HG03442 (cell line): ENCODE measurements at regions not wholly inside any gene's neighbourhood (a gene's known extent, or its start where the extent isn't known, plus 50 kb on each side); places are given as distances from the start of the nearest gene placed in this dataset.

Experiments
- ATAC-seq: cut with Tn5 transposase; IDR thresholded peaks from one replicate; pipeline ENCODE4 v1.9.1; 2021; ENCODE audit warnings: mild to moderate bottlenecking, moderate library complexity; ENCODE audit not compliant: unreplicated experiment

DNA sequence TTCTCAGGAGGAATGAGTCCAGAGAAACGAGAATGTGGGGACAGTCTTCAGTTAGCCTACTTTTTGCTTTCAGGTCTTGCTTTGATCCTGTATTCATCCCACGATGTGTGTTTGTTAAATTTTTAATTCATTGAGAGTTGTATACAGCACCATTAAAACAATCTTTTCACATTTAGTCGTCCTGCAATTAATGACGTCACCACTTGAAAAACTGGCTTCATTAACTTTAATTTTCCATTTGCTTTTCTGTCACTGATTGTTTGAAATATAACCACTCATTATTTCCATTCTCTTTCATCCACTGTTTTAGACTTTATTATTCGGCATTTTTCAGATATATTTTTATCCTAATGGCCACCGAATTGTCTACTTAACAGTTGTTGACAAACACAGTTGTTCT lies 146.9 kb downstream of the TFEC start:
- no peak for ATAC-seq

GRCh38 chr7:115881476-115881875 lies 149.1 kb downstream of the TFEC start:
- no peak for ATAC-seq

- ATAC-seq: no peak
Observed at GRCh38 chr7:115879171-115879570, 151.4 kb downstream of the TFEC start.

DNA sequence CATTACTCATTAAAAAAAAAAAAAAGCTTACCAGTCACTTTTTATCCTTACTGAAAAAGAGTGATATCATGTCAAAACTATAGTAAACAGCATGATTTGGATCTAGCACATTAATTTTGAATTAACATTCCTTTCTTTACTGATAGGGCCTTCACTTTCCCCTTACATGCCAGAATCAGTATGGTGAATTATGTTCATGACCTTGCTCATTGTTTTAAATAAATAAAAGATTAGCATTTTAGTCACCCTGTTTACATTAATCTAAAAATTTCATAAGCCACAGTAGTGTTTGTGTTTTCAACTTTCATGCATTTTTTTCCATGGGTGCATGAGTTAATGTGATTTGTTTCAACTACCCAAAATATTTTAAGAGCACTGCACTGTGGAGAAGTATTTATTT lies 160.8 kb downstream of the TFEC start:
- no peak for ATAC-seq

- no peak for ATAC-seq
Observed at GRCh38 chr7:115869190-115869589, 161.4 kb downstream of the TFEC start.

DNA sequence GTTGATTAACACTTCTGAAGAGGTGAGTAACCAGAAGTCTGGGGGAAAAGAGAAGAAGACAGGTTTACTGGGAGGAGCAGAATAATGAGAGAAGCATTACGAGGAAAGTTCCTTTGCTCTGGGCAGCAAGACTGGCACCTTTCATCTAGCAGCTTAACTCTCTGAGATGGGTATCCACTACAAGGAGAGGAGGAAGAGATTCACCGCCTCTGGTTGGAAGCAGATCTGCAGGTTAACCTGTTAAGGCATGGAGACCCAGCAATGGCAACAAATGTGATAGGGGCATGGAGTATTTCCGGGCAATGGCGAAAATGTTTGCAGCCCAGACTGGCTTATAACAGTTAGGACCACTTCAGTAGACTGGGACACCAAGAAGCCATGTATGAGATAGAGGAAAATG lies 162.2 kb downstream of the TFEC start:
- no peak for ATAC-seq

DNA sequence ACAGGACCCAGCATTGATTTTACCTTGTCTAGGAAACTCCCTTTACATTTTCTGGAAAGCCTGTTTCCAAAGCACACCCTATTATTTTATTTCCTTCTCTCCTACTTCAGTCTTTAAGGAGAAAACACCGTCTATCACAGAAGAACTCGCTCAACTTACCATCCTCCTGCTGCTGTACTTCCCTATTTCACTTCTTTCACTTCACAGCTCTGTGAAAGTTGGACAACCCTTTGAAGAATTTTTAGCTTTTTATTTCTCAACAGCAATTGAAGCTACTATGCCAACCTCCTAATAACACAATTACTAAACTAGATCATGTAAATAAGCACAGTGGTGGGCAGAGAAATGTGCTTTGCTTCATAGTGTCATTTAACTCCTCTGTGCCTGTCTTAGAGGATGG lies 166.5 kb downstream of the TFEC start:
- no peak for ATAC-seq

GRCh38 chr7:115851291-115851690 lies 179.3 kb downstream of the TFEC start:
- no peak for ATAC-seq

DNA sequence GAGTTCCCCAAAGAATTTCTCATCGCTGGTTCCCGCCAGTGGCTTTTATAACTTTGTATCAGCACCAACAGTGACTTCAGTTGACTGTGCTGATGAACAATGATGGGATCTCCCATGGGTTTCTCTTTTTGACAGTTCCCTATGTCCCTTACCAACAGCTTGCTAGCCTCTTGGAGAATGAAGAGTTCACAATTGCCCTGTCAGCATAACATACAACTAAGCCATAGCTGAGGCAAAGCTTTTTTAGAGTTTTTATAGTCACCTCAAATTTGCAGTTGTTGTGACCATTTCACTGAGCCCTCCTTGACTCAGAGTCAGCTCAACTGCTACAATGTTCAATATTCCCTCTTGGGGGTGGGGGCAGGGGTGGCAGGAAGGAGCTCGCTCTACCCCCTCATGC lies 179.8 kb downstream of the TFEC start:
- ATAC-seq: no peak

GRCh38 chr7:115844857-115845256 lies 185.7 kb downstream of the TFEC start:
- ATAC-seq: no peak

DNA sequence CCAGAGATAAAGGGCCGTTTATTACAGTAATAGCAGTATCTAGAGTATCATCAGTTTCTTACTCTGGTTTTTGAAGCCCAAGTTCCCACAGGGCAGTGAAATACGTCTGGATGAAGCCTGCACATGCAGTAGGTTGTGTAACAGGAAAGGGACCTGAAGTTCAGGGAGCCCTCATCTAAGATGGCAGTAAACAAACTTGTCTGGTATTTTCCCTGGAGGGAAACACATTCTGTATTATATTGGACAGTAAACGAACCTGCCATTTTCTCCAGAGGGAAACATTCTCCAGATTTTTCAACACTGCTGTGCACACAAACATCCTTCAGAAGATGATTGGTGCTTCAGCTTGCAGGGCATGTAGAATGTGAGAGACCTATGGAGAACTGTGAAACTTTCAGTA lies 189.9 kb downstream of the TFEC start:
- no peak for ATAC-seq

- ATAC-seq: no peak
Observed at GRCh38 chr7:115838829-115839228, 191.7 kb downstream of the TFEC start.

- peak; percentile 45 for ATAC-seq
Observed at GRCh38 chr7:115831371-115831770, 199.2 kb downstream of the TFEC start.

GRCh38 chr7:115827305-115828045 lies 203.1 kb downstream of the TFEC start:
- ATAC-seq: peak; percentile 65

- no peak for ATAC-seq
Observed at GRCh38 chr7:115825456-115826115, 205.0 kb downstream of the TFEC start.

- no peak for ATAC-seq
Observed at GRCh38 chr7:115822801-115823200, 207.8 kb downstream of the TFEC start.

DNA sequence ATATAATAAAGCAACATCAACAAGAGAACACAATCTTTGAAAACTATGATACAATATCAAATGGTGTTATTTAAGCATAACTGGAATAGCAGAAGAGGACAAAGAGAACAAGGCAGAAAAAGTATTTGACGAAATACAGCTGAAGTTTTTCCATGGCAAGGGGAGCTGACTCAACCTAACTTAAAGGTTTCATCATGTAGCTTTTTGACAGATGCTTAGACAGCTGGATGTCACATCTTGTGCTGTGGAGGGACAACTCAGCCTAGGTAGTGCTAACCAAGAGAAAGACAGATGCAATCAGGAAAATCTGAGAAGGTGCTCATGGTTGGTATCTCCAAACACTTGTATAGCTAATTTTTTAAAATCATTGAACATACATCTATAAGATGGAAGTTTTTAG lies 208.2 kb downstream of the TFEC start:
- ATAC-seq: no peak

DNA sequence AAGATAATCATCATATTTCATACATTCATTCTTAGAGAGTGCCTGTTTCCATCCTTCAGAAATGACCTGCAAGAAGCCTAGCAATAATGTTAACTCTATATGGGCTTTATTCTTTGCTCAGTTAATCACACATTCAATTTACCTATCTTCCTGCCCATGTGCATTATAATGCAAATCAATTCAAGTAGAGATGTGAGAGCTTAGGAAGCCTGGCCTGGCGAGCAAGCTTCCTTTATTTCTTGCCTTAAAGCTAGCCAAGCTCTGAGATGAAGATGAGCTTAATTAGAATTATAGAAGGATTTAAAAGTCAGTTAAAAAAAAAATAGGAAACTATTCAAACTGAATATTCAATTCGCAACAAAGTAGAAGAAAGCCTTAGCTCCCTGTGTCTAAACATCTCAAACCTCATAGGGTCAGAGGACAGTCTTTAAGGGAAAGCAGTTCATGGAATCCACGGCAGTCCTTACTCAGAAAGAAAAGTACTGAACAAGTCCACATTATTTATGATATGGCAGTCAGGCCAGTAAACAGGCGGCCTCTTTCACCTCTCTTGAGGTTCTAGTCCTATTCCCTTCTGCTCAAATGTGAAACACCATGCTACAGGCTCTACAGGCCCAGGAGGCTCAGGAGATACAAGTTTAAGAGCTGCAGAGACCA lies 214.1 kb downstream of the TFEC start:
- no peak for ATAC-seq

DNA sequence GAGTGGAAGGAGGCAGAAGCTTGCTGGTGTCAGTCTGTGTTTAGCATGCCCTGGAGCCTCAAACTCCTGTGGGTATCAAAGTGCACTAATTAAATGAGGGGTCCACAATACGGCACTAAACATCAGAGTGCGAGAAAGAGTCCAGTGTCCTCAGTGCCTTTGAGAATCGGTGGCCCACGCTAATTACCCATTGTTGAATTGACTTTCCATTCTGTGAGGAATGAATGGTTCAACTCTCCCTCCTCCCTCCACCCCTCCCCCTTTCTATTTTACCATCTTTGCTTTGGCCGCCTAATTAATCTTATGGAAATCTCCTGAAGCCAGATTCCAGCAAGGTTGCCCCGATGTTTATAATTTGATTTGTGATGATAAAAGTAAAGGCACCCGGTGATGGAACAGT lies 217.8 kb downstream of the TFEC start:
- no peak for ATAC-seq

DNA sequence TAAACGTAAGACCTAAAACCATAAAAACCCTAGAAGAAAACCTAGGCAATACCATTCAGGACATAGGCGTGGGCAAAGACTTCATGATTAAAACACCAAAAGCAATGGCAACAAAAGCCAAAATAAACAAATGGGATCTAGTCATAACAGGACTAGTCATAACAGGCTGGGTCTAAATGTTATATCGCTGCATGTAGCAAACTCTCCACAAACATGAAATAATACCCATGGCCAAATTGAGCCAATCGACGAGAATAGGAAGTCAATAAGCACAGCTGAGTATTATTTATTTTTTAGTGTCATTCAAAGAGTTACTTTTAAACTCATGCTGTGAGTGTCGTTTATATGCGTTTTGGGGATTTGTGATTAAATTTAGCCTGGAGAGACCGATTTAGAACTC lies 225.1 kb downstream of the TFEC start:
- ATAC-seq: no peak

- no peak for ATAC-seq
Observed at GRCh38 chr7:115802415-115802814, 228.1 kb downstream of the TFEC start.

GRCh38 chr7:115799430-115799829 lies 231.1 kb downstream of the TFEC start:
- no peak for ATAC-seq
